OCI-M2 (cell line): ENCODE measurements at regions not wholly inside any gene's neighbourhood (a gene's known extent, or its start where the extent isn't known, plus 50 kb on each side); places are given as distances from the start of the nearest gene placed in this dataset.
"Not testable (repeated sequence)": the region's sequence is repeated elsewhere in the genome, so short reads cannot be mapped to it uniquely, and the experiment has no call there.

Source experiments
- DNase-seq: peaks from one replicate; lab custom pipeline; 2025; ENCODE audit not compliant: unreplicated experiment; lab: John Stamatoyannopoulos, UW

- DNase-seq: no peak
Measured at GRCh38 chr1:194968916-194969315, 1639.3 kb downstream of the KCNT2 start.

GRCh38 chr1:194959795-194960194 lies 1648.4 kb downstream of the KCNT2 start:
- no peak for DNase-seq

GRCh38 chr1:194952171-194952570 lies 1656.1 kb downstream of the KCNT2 start:
- no peak for DNase-seq

GRCh38 chr1:194950584-194950983 lies 1657.7 kb downstream of the KCNT2 start:
- DNase-seq: no peak

DNA sequence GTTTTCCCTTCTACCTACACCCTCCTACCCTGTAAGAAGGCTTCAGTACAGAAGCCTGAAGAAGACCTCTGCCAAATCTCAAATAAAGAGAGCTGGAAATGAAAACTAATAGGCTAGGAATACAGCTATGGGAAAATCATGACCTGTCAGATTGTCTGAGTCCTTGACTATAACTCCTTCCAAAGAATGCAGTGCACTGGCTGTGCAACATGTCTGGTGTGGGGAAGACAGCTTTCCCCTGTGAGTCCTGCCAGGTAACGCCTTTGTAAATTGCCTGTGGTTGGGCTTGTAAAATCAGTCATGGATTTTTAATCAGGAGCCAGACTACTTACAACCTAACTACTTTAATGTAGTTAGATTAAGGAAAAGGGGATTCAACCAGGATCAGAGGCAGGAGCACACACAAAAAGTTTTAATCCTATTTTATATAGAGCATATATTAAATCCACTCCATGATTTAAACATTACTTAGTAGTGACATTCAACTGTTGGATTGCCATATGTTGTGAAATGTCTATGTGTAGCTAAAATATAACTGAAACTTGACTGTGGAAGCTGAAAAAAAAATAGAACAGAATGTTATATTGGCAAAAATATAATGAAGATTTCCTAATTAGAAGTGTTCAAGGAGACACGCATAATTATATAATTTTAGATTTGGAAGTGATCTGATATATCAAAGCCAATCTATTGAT lies 1667.8 kb downstream of the KCNT2 start:
- no peak for DNase-seq

- DNase-seq: no peak
Measured at GRCh38 chr1:194935864-194936263, 1672.4 kb downstream of the KCNT2 start.

DNA sequence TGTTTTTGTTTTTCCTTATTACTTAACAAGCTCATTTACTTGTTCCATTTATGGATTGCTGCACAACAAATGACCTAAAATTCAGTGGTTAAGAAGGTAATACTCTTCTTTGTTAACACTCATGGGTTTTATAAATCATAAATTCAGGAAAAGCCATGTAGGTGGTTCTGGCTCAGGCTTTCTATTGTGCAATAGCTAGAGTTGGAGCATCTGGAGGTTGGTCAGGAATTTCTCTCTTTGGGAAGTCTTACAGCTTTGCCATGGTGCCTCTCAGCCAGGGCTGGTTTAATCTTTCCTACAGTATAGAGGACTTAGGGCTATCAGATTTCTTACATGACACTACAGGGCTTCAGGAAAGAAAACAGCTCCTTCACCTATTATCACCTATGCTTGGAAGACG lies 1677.1 kb downstream of the KCNT2 start:
- DNase-seq: no peak

DNA sequence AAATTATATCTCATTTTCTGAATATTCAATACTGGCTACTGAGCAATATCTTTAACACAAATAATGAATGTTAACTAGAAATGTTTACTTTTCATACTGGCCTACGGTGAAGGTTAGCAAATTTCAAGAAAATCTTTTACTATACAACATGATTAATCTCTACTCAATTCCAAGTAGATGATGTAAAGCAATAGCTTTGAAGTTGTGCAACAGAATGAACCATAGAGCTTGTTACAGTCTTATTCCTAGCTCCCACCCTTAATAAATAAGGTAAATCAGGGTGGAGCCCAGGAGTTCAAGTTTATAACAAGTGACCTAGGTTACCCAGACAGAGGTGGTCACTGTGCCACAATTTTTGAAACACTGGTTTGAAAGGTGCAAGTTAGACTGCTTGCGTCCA lies 1678.1 kb downstream of the KCNT2 start:
- DNase-seq: no peak

DNA sequence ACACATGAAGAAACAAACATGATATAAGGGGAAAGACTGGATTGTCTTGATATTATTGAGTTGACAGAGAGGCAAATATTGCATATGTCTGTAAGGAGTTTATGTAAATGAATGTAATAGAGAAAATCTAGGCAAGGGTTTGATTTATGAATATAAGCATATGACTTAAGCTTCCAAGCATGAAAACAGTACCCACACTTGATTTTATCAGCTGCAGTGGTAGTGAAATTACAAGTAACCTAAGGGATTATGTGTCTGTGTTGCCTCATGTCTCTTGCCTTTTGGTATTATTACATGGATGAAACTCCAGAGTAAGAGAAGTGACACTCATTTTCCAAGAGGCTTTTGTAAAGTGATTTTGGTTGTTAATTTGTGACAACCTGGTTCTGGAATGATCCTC lies 1678.9 kb downstream of the KCNT2 start:
- no peak for DNase-seq

GRCh38 chr1:194919146-194919545 lies 1689.1 kb downstream of the KCNT2 start:
- DNase-seq: no peak

DNA sequence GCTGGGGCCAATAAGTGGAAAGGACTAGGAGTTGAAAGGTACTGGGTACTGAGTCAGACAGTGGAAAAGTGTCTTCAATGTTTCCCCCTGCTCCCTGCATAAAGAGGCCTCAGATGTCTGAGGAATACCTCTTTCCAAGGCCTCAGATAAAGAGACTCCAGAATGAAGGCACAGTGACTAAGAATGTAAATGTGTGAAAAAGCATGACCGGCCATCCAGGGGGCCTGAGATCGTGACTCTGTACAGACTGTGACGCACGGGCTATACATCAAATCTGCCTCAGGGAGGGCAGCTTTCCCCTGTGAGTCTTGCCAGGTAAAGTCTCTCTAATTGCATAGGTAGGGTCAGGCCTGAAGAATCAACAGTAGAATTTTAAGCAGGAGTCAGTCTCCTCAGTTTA lies 1690.5 kb downstream of the KCNT2 start:
- no peak for DNase-seq

DNA sequence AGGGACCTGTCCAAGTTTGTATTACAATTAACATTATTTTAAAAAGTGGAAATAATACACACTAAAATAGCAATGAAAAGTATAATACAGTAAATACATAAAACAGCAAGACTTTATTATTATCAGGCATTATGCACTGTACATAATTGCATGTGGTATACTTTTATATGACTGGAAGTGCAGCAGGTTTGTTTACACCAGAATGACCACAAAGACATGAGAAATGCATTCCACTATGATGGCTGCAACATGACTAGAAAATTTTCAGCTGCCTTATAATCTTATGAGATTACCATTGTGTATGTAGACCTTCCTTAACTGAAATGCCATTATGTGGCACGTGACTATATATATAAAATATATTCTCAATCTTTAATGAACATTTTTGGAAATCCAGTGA lies 1699.6 kb downstream of the KCNT2 start:
- no peak for DNase-seq

DNA sequence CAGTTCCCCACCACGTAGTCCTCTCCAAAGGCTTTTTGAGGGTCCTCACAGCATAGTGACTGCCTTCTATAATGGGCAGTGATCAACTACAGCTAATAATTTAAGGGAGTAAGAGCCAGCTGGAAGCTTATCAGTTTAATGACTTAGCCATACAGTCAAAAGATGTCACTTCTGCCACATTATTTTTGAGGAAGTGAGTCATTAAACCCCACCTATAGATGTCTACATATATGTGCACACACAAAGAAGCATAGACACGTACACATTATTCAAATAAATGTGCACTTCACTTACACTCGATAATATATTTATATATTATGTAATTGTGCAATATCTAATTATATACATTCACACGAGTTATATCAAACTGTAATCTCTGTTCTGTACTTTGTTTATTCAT lies 1704.7 kb downstream of the KCNT2 start:
- no peak for DNase-seq

DNA sequence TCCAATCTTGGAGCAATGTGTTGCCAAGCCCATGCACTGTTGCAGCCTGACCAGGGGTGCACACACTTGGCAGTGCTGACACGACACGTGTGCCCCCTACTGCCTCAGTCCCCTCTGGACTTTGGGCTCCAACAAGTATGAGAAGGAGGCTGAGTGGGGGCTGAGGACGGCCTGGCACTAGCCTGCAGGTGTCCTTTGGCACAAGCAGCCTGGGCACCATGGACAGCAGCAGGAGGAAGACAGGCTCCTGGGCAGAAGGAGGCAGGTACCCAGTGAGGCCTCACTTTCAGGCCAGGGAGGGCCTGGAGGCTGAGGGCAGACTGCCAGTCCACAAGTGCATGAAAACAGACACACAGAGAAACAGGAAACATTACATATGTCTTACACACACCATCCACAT lies 1702.9 kb upstream of the B3GALT2 start:
- DNase-seq: no peak

DNA sequence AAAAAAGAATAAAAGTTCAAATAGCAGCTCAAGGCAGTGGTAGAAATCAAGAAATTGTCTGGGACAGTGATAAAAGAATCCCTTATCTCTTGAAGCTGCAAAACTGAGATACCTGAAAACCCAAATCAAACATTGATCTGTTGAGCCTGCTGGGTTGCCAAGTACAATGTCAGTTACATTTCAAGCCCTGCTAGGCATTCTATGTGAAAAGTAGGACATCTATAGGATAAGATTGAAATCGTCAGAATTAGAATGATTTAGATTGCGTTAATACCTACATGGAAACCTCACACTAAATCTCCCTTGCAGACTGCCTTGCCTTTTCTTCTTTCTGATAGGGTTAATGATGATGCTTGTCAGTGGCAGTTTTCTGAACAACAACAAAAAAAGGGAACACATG lies 1684.4 kb upstream of the B3GALT2 start:
- no peak for DNase-seq

DNA sequence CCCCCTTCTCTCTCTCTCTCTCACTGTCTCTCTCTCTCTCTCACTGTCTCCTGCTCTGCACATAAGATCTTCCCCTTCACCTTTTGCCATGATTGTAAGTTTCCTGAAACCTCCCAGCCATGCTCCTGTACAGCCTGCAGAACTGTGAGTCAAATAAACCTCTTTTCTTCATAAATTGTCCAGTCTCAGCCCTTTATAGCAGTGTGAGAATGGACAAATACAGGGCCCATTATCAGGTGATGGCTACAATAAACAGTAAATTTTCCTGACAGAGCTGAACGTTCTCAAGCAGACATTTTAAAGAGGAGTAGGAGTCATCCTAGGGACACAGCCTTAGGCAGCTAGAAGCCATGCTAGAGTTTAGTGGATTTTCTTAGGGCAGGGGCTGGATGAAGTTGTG lies 1679.7 kb upstream of the B3GALT2 start:
- DNase-seq: no peak

- DNase-seq: no peak
Measured at GRCh38 chr1:194865383-194865782, 1679.0 kb upstream of the B3GALT2 start.

DNA sequence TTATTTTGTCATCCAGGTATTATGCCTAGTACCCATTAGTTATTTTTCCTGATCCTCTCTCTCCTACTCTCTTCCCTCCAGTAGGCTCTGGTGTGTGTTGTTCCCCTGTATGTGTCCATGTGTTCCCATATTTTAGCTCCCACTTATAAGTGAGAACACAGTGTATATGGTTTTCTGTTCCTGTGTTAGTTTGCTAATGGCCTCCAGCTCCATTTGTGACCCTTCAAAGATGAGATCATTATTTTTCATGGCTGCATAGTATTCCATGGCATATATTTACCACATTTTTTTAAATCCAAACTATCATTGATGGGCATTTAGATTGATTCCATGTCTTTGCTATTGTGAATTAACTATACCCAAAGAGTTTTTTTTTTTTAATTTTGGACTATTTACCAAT lies 1675.7 kb upstream of the B3GALT2 start:
- DNase-seq: no peak

DNA sequence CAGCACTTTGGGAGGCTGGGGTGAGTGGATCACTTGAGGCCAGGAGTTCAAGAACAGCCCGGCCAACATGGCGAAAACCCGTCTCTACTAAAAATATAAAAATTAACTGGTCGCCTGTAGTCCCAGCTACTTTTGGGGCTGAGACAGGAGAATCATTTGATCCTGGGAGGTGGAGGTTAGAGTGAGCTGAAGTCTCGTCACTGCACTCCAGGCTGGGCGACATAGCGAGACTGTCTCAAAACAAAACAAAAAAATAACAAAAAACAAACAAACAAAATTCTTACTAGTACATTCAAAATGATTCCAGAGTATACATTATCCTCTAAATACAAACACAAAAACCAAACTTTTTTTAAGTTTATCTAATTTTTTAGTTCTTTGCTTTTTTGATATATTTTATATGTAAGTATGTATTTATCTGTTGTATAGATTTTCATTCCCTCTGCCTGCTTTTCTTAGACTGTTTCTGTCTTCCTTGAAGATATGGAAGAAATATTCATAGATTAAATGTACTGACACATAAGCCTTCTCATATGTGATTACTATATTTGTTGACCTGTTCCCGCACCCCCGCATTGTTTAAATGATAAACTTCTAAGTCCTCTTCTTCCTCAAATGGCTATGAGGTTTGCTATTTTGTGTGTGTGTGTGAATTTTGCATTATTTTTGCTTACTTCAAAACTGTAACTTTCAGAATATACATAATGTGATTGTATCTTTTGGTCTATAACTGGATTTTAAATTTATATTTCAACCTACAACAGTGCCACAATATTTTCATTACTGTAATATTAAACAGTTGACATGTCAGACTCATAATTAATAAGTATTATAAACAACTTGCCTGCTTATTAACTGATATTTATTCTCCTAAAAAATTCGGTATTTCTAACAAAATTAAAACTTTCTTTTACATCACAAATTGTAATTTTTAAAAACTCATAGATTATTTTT lies 1674.1 kb upstream of the B3GALT2 start:
- no peak for DNase-seq

DNA sequence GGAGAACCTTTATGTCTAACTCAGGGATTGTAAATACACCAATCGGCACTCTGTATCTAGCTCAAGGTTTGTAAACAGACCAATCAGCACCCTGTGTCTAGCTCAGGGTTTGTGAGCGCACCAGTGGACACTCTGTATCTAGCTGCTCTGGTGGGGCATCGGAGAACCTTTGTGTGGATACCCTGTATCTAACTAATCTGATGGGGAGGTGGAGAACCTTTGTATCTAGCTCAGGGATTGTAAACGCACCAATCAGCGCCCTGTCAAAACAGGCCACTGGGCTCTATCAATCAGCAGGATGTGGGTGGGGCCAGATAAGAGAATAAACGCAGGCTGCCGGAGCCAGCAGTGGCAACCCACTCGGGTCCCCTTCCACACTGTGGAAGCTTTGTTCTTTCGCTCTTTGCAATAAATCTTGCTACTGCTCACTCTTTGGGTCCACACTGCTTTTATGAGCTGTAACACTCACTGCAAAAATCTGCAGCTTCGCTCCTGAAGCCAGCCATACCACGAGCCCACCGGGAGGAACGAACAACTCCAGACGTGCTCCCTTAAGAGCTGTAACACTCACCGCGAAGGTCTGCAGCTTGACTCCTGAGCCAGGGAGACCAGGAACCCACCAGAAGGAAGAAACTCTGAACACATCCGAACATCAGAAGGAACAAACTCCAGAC lies 1673.2 kb upstream of the B3GALT2 start:
- not testable (repeated sequence) for DNase-seq

DNA sequence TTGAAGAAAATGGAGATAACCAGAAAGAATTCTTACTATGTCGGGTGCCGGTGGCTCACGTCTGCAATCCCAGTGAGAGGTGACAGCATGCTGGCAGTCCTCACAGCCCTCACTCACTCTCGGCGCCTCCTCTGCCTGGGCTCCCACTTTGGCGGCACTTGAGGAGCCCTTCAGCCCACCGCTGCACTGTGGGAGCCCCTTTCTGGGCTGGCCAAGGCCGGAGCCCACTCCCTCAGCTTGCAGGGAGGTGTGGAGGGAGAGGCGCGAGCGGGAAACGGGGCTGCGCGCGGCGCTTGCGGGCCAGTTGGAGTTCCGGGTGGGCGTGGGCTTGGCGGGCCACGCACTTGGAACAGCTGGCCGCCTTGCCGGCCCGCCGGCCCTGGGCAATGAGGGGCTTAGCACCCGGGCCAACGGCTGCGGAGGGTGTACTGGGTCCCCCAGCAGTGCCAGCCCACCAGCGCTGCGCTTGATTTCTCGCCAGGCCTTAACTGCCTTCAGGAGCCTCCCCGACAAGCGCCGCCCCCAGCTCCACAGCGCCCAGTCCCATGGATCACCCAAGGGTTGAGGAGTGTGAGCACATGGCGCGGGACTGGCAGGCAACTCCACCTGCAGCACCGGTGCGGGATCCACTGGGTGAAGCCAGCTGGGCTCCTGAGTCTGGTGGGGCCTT lies 1672.5 kb upstream of the B3GALT2 start:
- DNase-seq: not testable (repeated sequence)
